OCI-LY3 (cell line): ENCODE measurements at regions not wholly inside any gene's neighbourhood (a gene's known extent, or its start where the extent isn't known, plus 50 kb on each side); places are given as distances from the start of the nearest gene placed in this dataset.

Experiments
- H2AFZ ChIP-seq: fragments of 200-600, 300-600 bp; shearing (Covaris generic); 2 replicates; pipeline ENCODE4 v1.6.0; 2014; ENCODE audit warnings: antibody characterized with exemption, low read depth, low read length
- H3K27ac ChIP-seq: fragments of 200-600, 300-600 bp; sonication (generic); 2 replicates; pipeline ENCODE4 v1.5.1; 2014; ENCODE audit warnings: mild to moderate bottlenecking, low read length, moderate library complexity, mixed read lengths
- H3K27me3 ChIP-seq: fragments of 200-600, 300-600 bp; sonication (generic); 2 replicates; pipeline ENCODE4 v1.6.1; 2014; ENCODE audit warnings: low read depth, low read length, mixed read lengths
- H3K36me3 ChIP-seq: fragments of 200-600, 300-600 bp; sonication (generic); replicated peaks from 2 replicates; pipeline ENCODE3; 2014; ENCODE audit warnings: low read depth, low read length, mixed read lengths
- H3K4me1 ChIP-seq: fragments of 300-600, 200-600 bp; sonication (generic); 2 replicates; pipeline ENCODE4 v1.6.1; 2014; ENCODE audit warnings: low read length, mixed read lengths
- H3K4me2 ChIP-seq: fragments of 200-600, 300-600 bp; sonication (generic); 2 replicates; pipeline ENCODE4 v1.6.1; 2014; ENCODE audit warnings: low read length, mixed read lengths
- H3K4me3 ChIP-seq: fragments of 300-600, 200-600 bp; sonication (generic); 2 replicates; pipeline ENCODE4 v1.5.1; 2014; ENCODE audit warnings: antibody characterized with exemption, mild to moderate bottlenecking, low read length, moderate library complexity
- H3K79me2 ChIP-seq: fragments of 300-600, 200-600 bp; shearing (Covaris generic); 2 replicates; pipeline ENCODE4 v1.6.1; 2014; ENCODE audit warnings: mild to moderate bottlenecking, low read length, mixed read lengths
- H3K9ac ChIP-seq: fragments of 300-600, 200-600 bp; shearing (Covaris generic); 2 replicates; pipeline ENCODE4 v1.6.0; 2014; ENCODE audit warnings: mild to moderate bottlenecking, low read length, moderate library complexity
- H3K9me3 ChIP-seq: fragments of 200-600, 300-600 bp; shearing (Covaris generic); 2 replicates; pipeline ENCODE4 v1.6.1; 2014; ENCODE audit warnings: low read length, mixed read lengths; ENCODE audit not compliant: insufficient read depth
- H4K20me1 ChIP-seq: fragments of 200-600, 300-600 bp; sonication (generic); 2 replicates; pipeline ENCODE4 v1.6.1; 2016; ENCODE audit warnings: low read length, mixed read lengths; ENCODE audit not compliant: insufficient read depth
- EZH2phosphoT487 ChIP-seq: fragments of 200-600 bp; shearing (Covaris generic); IDR thresholded peaks from 2 replicates; pipeline ENCODE4 v1.6.1; 2018; ENCODE audit warnings: antibody characterized with exemption, mixed run types, low read depth
- TF ChIP-seq, protein P1 (sequence below): fragments of 200-600, 300-600 bp; sonication (generic); IDR thresholded peaks from 2 replicates; pipeline ENCODE4 v1.5.1; 2014; ENCODE audit warnings: antibody characterized with exemption, low read length, low read depth

GRCh38 chr3:166607933-166608521 lies 770.8 kb upstream of the BCHE start:
- Histone ChIP-seq H3K4me2 (no peak overlapping the region), H3K9me3 (no peaks in the 10 kb centered on the region), H3K27ac (no peak overlapping the region), H4K20me1 (no peaks in the 10 kb centered on the region), H3K79me2 (no peaks in the 10 kb centered on the region), H3K9ac (no peak overlapping the region), H3K36me3 (no peaks in the 10 kb centered on the region), H3K4me3 (no peak overlapping the region), H3K4me1 (peaks cover 5% of the 10 kb centered on the region; the same call in 1 of the 2 replicates), H3K27me3 (no peaks in the 10 kb centered on the region), H2AFZ (no peak overlapping the region)
- TF ChIP-seq, protein P1, sequence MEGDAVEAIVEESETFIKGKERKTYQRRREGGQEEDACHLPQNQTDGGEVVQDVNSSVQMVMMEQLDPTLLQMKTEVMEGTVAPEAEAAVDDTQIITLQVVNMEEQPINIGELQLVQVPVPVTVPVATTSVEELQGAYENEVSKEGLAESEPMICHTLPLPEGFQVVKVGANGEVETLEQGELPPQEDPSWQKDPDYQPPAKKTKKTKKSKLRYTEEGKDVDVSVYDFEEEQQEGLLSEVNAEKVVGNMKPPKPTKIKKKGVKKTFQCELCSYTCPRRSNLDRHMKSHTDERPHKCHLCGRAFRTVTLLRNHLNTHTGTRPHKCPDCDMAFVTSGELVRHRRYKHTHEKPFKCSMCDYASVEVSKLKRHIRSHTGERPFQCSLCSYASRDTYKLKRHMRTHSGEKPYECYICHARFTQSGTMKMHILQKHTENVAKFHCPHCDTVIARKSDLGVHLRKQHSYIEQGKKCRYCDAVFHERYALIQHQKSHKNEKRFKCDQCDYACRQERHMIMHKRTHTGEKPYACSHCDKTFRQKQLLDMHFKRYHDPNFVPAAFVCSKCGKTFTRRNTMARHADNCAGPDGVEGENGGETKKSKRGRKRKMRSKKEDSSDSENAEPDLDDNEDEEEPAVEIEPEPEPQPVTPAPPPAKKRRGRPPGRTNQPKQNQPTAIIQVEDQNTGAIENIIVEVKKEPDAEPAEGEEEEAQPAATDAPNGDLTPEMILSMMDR = no peak
- no peak for TF ChIP-seq EZH2phosphoT487

DNA sequence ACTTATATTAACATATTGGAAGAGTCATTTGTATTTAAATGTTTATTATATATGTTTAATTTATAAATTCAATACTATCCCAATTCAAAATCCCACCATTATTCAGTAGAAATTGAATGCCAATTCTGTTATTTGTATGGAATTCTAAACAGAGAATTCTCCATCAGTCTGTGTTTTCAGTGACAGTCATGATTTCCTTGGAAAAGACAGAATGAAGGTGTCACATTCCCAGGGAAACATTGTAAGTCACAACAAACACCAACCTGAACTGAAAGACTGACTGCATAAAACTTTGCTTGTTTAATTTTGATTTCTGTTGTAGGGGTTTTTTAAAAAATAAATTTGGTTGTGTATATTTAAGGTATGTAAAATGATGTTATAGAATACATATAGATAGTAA lies 769.8 kb upstream of the BCHE start:
- Histone ChIP-seq H3K9ac (no peak overlapping the region), H3K36me3 (no peaks in the 10 kb centered on the region), H3K79me2 (no peaks in the 10 kb centered on the region), H4K20me1 (no peaks in the 10 kb centered on the region), H3K4me1 (no peaks in the 10 kb centered on the region), H3K27ac (no peak overlapping the region), H3K27me3 (no peaks in the 10 kb centered on the region), H3K4me2 (no peak overlapping the region), H2AFZ (no peak overlapping the region), H3K4me3 (no peak overlapping the region), H3K9me3 (no peaks in the 10 kb centered on the region)
- TF ChIP-seq, protein P1 = no peak
- TF ChIP-seq EZH2phosphoT487 = no peak

GRCh38 chr3:166593776-166594175 lies 756.6 kb upstream of the BCHE start:
- Histone ChIP-seq H3K36me3 (no peaks in the 10 kb centered on the region), H3K4me1 (no peaks in the 10 kb centered on the region), H3K79me2 (no peaks in the 10 kb centered on the region), H3K27me3 (no peaks in the 10 kb centered on the region), H3K27ac (no peak overlapping the region), H4K20me1 (no peaks in the 10 kb centered on the region), H3K4me3 (no peak overlapping the region), H3K9ac (no peak overlapping the region), H3K4me2 (no peak overlapping the region), H3K9me3 (no peaks in the 10 kb centered on the region), H2AFZ (no peak overlapping the region)
- TF ChIP-seq EZH2phosphoT487 = no peak
- TF ChIP-seq, protein P1 = no peak

DNA sequence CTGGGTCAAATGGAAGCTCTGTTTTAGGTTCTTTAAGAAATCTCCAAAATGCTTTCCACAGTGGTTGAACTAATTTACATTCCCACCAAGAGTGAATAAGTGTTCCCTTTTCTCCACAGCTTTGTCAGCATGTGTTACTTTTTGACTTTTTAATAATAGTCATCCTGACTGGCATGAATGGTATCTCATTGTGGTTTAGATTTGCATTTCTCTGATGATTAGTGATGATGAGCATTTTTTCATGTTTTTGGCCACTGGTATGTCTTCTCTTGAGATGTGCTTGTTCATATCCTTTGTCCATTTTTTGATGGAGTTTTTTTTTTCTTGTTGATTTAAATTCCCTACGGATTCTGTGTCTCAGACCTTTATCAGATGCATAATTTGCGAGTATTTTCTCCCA lies 745.0 kb upstream of the BCHE start:
- Histone ChIP-seq H3K4me3 (no peak overlapping the region), H3K4me1 (no peaks in the 10 kb centered on the region), H4K20me1 (no peaks in the 10 kb centered on the region), H3K27ac (no peak overlapping the region), H3K27me3 (no peaks in the 10 kb centered on the region), H3K79me2 (no peaks in the 10 kb centered on the region), H3K9ac (no peak overlapping the region), H3K9me3 (no peaks in the 10 kb centered on the region), H3K4me2 (no peak overlapping the region), H3K36me3 (no peaks in the 10 kb centered on the region), H2AFZ (no peak overlapping the region)
- TF ChIP-seq, protein P1 = no peak
- no peak for TF ChIP-seq EZH2phosphoT487
